ENCODE measurements at regions not wholly inside any gene's neighbourhood (a gene's known extent, or its start where the extent isn't known, plus 50 kb on each side); places are given as distances from the start of the nearest gene placed in this dataset.

GRCh38 chr22:48894064-48894671 lies 933.5 kb downstream of the BRD1 start:
- DNase-seq (ENCODE audit: low spot score): no peak

GRCh38 chr22:48893288-48894063 lies 934.2 kb downstream of the BRD1 start:
- DNase-seq (ENCODE audit: low spot score): no peak

- no peak for DNase-seq (ENCODE audit: low spot score)
These were observed 934.9 kb downstream of the BRD1 start for GRCh38 chr22:48892578-48893287.

GRCh38 chr22:48891688-48892577 lies 935.7 kb downstream of the BRD1 start:
- no peak for DNase-seq (ENCODE audit: low spot score)

- no peak for DNase-seq (ENCODE audit: low spot score)
These were observed 936.7 kb downstream of the BRD1 start for GRCh38 chr22:48890693-48891554.

- DNase-seq (ENCODE audit: low spot score): no peak
These were observed 937.6 kb downstream of the BRD1 start for GRCh38 chr22:48889887-48890692.

GRCh38 chr22:48889209-48889830 lies 938.4 kb downstream of the BRD1 start:
- DNase-seq (ENCODE audit: low spot score): no peak

- no peak for DNase-seq (ENCODE audit: low spot score)
These were observed 939.0 kb downstream of the BRD1 start for GRCh38 chr22:48888466-48889208.

- no peak for DNase-seq (ENCODE audit: low spot score)
These were observed 940.0 kb downstream of the BRD1 start for GRCh38 chr22:48887394-48888332.

- no peak for DNase-seq (ENCODE audit: low spot score)
These were observed 940.9 kb downstream of the BRD1 start for GRCh38 chr22:48886604-48887393.

GRCh38 chr22:48885919-48886305 lies 941.8 kb downstream of the BRD1 start:
- no peak for DNase-seq (ENCODE audit: low spot score)

GRCh38 chr22:48885271-48885918 lies 942.3 kb downstream of the BRD1 start:
- no peak for DNase-seq (ENCODE audit: low spot score)

GRCh38 chr22:48884786-48885185 lies 942.9 kb downstream of the BRD1 start:
- DNase-seq (ENCODE audit: low spot score): no peak

GRCh38 chr22:48884324-48884723 lies 943.3 kb downstream of the BRD1 start:
- DNase-seq (ENCODE audit: low spot score): no peak

- no peak for DNase-seq (ENCODE audit: low spot score)
These were observed 944.3 kb downstream of the BRD1 start for GRCh38 chr22:48883211-48883960.
